HG03135 (cell line): ENCODE measurements at regions not wholly inside any gene's neighbourhood (a gene's known extent, or its start where the extent isn't known, plus 50 kb on each side); places are given as distances from the start of the nearest gene placed in this dataset.
"Not testable (repeated sequence)": the region's sequence is repeated elsewhere in the genome, so short reads cannot be mapped to it uniquely, and the experiment has no call there.

ENCODE experiments used
- ATAC-seq: cut with Tn5 transposase; IDR thresholded peaks from one replicate; pipeline ENCODE4 v1.9.1; 2021; ENCODE audit warnings: mild to moderate bottlenecking, moderate library complexity; ENCODE audit not compliant: unreplicated experiment

DNA sequence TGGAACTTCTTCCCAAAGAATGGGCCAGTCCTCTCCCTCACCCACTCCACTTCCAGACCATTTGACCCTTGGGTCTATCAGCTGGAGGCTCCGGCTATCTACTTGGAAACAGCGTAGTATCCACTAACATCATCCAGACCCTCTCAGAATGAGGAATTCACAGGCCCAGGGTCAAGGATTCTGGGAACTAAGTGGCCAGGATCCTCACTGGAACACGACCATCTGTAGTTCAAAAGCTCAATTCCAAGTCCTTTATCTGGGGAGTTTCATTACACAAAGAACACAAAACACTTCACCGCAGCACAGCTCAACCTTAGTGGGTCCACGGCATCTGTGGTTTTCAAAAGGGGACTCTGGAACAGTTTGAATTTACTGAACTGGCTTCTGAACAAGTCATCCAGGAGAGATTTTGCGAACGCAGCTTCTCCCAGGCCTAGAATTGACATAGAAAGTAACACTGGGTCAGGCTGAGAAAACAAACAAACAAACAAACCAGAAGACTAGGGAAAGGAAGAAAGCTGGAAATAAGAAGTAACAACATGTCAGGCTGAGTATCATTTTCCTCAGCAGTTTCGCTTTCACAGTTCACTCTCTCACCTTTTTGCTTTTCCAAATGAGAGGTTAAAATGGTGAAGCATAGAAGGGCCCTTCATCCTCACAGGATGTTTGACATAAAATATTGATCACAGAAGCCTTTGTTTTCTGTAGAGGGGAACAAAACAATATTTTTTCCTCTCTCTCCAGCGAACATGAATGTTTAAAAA is 57.6 kb upstream of the USP6NL start:
- ATAC-seq: no peak

DNA sequence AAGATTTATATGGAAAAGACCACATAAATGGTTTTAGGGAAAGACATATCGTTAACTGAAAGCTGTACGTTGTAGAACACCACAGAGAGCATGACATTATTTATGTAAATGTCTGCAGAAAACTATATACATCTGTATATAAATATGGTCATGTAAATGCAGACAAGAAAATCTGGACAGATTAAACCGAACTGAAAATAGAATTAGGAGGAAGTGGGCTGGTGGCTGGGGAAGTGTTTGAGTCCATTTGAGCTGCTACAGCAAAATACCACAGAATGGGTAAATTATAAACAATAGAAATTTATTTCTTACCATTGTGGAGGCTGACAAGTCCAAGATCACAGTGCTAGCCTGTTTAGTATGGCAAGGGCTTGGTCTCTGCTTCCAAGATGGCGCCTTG is 56.3 kb upstream of the USP6NL start:
- ATAC-seq: no peak

DNA sequence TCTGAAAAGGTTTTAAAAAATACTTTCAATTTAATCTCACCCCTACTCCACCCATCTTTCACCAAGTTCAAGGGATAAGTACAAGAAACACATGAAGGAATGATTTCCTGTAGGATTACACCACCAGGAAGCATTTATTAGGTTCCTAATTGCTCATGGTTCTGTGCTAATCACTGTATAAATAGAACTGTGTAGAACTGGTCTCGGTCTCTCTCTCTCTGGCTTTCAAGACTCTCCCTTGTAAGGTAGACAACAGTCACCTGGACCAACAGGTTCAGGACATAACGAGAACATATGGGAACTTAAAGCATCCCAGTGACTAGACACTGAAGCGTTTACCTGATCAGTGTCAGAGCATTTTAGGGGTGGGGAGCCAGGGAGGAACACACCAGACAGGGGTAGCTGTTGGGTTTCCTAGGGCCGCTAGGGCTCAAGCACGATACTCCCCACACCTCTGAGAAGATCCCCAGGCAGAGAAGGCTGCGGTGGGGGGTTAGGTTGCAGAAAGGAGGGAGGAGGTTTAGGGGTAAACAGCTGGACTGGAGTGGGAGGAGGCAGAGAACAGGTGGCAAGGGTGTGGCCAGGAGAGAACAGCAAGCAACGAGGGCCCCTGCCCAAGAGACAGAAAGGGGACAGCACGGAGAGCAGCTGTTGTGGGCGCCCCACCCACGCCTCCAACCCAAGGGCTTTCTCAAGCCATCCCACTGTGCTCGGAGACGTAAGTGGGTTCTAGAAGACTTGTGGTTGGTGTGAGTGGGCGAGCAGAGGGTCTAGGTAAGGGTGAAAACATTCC is 52.5 kb upstream of the USP6NL start:
- ATAC-seq: peak; percentile 80

DNA sequence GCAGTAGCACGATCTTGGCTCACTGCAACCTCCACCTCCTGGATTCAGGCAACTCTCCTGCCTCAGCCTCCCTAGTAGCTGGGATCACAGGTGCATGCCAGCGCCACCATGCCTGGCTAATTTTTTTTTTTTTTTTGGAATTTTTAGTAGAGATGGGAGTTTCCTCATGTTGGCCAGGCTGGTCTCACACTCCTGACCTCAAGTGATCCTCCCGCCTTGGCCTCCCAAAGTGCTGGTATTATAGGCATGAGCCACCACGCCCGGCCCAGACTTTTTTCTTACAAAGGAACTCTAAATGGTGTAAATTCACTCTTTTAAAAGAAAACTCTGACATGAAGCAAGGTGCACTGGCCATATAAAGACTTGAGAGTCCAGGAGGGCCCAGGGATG is 51.7 kb upstream of the USP6NL start:
- not testable (repeated sequence) for ATAC-seq

DNA sequence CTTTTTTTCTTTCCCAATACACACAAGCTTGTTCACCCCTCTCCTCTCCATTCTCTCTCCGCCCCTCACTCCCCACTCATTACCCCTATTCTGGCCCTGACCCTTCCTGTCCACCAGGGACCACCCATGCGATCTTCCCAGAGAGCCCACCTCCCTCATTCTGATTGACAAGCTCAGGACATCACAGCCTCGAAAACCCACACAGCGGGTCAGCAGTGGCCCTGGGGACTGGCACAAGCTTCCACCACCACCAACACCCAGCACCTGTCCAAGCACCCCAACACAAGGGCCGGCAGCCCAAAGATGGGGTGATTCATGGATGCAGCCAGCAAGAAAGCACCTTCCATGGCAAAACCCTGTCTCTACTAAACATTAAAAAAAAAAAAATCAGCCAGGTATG is 50.0 kb upstream of the USP6NL start:
- ATAC-seq: no peak
